WTC11 (cell line): ENCODE measurements at regions not wholly inside any gene's neighbourhood (a gene's known extent, or its start where the extent isn't known, plus 50 kb on each side); places are given as distances from the start of the nearest gene placed in this dataset.

Experiments used
- ATAC-seq: fragments of 200-7000 bp; cut with Tn5 transposase; 2 replicates; pipeline ENCODE4 v1.10.0; 2021; ENCODE audit warnings: mild to moderate bottlenecking, moderate library complexity
- CTCF ChIA-PET: fragments of 300-600 bp; sonication (Branson Sonifier 250); formaldehyde crosslinking; loops from one replicate; lab custom pipeline; 2021; ENCODE audit warnings: antibody characterized with exemption; lab: Charles Lee
- POLR2A ChIA-PET: fragments of 350-600 bp; sonication (Branson Sonifier 250); formaldehyde crosslinking; loops from one replicate; lab custom pipeline; 2021; ENCODE audit warnings: antibody characterized with exemption; lab: Charles Lee
- DNase-seq: peaks from one replicate; pipeline ENCODE4 v3.0.0; 2021; ENCODE audit warnings: low spot score
- H3K27ac Mint-ChIP-seq: 2 replicates; pipeline ENCODE4 v1.8.0; 2021; ENCODE audit warnings: mixed read lengths
- H3K27me3 Mint-ChIP-seq: 2 replicates; pipeline ENCODE4 v1.8.0; 2021; ENCODE audit warnings: low read depth, mild to moderate bottlenecking, moderate library complexity, mixed read lengths
- H3K36me3 Mint-ChIP-seq: 2 replicates; pipeline ENCODE4 v1.8.0; 2021; ENCODE audit warnings: mixed read lengths
- H3K4me1 Mint-ChIP-seq: 2 replicates; pipeline ENCODE4 v1.8.0; 2022; ENCODE audit warnings: mixed read lengths
- H3K4me3 Mint-ChIP-seq: 2 replicates; pipeline ENCODE4 v1.8.0; 2021; ENCODE audit warnings: mild to moderate bottlenecking, moderate library complexity, mixed read lengths
- H3K9me3 Mint-ChIP-seq: 2 replicates; pipeline ENCODE4 v1.8.0; 2021; ENCODE audit warnings: mixed read lengths
- FOXK1 ChIP-seq: sonication (generic); formaldehyde crosslinking; IDR thresholded peaks from 2 replicates; pipeline ENCODE4 v1.8.0; 2022; ENCODE audit warnings: mild to moderate bottlenecking, moderate library complexity, missing genetic modification reagents
- GRHL2 ChIP-seq: fragments of 250-450 bp; sonication (Bioruptor Pico); IDR thresholded peaks from 2 replicates; pipeline ENCODE4 v1.8.0; 2022; ENCODE audit warnings: mild to moderate bottlenecking, moderate library complexity; ENCODE audit not compliant: insufficient replicate concordance, severe bottlenecking
- MXD4 ChIP-seq: fragments of 250-450 bp; sonication (Bioruptor Pico); IDR thresholded peaks from 2 replicates; pipeline ENCODE4 v1.8.0; 2021; ENCODE audit warnings: mild to moderate bottlenecking, moderate library complexity, borderline replicate concordance
- SOX15 ChIP-seq: fragments of 250-450 bp; sonication (Bioruptor Pico); IDR thresholded peaks from 2 replicates; pipeline ENCODE4 v1.9.0; 2021; ENCODE audit warnings: mild to moderate bottlenecking
- ZNF396 ChIP-seq: fragments of 250-450 bp; sonication (Bioruptor Pico); IDR thresholded peaks from 2 replicates; pipeline ENCODE4 v1.8.0; 2021; ENCODE audit warnings: mild to moderate bottlenecking, moderate library complexity, borderline replicate concordance
- TF ChIP-seq, protein P1 (sequence below): fragments of 250-450 bp; sonication (Bioruptor Pico); IDR thresholded peaks from 2 replicates; pipeline ENCODE4 v1.8.0; 2021; ENCODE audit warnings: mild to moderate bottlenecking
- TF ChIP-seq, protein P2 (sequence below): sonication (generic); formaldehyde crosslinking; IDR thresholded peaks from 2 replicates; pipeline ENCODE4 v1.8.1; 2023; ENCODE audit warnings: mild to moderate bottlenecking, missing genetic modification reagents
- TF ChIP-seq, protein P3 (sequence below): sonication (generic); formaldehyde crosslinking; IDR thresholded peaks from 2 replicates; pipeline ENCODE4 v1.8.1; 2023; ENCODE audit warnings: mild to moderate bottlenecking, moderate library complexity, missing genetic modification reagents
- TF ChIP-seq, protein P4 (sequence below): fragments of 200-600 bp; IDR thresholded peaks from 2 replicates; pipeline ENCODE4 v1.8.0; 2022; ENCODE audit warnings: antibody characterized with exemption

DNA sequence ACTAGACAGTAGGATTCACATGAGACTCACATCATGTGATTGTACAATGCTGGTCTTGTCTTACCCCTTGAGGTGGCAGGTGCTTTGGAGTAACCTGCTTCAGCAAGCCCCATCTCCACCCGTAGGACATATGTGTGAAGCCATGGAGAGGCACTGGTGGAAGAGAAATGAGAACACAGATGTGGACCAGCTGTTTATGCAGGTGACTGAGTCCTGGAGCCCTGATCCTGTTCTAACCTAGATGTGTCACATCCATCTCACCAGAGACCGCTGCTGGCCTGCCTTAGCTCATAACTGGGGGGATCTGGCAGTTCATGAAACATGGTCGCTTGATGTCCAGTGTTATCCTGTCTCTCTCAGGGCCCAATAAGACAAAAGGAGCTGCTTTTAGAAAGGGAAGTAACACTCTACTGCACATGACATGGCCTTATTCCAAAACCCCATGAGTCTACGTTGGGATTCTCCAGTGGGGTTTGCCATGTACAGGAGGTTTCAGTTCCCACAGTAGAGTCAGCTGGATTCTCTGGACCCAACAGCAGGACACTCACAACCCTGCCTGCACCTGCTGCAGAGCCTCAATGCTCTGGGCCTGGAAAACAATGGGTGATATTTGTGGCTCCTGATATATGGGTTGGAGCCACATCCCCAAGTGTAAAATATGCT lies 62.0 kb downstream of the GGTLC2 start (continued):
- TF ChIP-seq, protein P1, sequence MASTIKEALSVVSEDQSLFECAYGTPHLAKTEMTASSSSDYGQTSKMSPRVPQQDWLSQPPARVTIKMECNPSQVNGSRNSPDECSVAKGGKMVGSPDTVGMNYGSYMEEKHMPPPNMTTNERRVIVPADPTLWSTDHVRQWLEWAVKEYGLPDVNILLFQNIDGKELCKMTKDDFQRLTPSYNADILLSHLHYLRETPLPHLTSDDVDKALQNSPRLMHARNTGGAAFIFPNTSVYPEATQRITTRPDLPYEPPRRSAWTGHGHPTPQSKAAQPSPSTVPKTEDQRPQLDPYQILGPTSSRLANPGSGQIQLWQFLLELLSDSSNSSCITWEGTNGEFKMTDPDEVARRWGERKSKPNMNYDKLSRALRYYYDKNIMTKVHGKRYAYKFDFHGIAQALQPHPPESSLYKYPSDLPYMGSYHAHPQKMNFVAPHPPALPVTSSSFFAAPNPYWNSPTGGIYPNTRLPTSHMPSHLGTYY (CRISPR knock-in tag), result no peak
- TF ChIP-seq, protein P2, sequence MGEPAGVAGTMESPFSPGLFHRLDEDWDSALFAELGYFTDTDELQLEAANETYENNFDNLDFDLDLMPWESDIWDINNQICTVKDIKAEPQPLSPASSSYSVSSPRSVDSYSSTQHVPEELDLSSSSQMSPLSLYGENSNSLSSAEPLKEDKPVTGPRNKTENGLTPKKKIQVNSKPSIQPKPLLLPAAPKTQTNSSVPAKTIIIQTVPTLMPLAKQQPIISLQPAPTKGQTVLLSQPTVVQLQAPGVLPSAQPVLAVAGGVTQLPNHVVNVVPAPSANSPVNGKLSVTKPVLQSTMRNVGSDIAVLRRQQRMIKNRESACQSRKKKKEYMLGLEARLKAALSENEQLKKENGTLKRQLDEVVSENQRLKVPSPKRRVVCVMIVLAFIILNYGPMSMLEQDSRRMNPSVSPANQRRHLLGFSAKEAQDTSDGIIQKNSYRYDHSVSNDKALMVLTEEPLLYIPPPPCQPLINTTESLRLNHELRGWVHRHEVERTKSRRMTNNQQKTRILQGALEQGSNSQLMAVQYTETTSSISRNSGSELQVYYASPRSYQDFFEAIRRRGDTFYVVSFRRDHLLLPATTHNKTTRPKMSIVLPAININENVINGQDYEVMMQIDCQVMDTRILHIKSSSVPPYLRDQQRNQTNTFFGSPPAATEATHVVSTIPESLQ (CRISPR knock-in tag), result no peak
- TF ChIP-seq, protein P3, sequence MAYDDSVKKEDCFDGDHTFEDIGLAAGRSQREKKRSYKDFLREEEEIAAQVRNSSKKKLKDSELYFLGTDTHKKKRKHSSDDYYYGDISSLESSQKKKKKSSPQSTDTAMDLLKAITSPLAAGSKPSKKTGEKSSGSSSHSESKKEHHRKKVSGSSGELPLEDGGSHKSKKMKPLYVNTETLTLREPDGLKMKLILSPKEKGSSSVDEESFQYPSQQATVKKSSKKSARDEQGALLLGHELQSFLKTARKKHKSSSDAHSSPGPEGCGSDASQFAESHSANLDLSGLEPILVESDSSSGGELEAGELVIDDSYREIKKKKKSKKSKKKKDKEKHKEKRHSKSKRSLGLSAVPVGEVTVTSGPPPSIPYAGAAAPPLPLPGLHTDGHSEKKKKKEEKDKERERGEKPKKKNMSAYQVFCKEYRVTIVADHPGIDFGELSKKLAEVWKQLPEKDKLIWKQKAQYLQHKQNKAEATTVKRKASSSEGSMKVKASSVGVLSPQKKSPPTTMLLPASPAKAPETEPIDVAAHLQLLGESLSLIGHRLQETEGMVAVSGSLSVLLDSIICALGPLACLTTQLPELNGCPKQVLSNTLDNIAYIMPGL, result no peak

DNA sequence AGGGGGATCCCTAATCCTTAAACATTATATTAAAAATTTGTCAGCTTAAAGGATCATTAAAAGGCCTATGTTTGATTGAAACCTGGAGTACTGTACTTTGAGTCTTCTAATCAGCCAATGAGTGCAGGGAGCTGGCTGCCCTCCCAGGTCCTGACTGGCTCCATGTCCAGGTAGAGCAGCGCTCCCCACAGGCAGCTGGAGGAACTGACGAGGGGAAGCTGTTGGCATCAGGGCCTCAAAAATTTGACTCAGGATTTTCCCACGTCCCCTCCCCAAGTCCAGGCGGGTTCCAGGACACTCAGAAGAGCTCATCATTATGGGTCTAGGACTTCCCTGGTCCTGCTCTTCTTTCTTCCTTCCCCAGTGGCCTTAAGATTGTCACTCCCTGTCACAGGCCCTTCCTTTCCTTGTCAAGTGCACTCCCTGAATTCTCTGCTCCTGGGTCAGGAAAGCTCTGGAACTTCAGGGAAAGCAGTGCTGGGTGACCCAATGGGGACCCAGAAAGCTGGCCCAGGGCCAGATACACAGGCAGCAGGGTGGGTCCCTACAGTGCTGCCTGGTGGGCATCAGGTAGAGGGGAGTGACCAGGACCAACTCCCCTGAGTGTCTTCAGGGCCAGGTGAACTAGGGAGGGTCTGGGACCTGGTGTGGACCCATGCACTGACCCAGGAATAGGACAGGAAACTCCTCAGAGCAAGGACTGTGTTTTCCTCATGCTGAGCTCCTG lies 65.5 kb downstream of the GGTLC2 start:
- TF ChIP-seq GRHL2 (CRISPR knock-in tag), result no peak
- TF ChIP-seq, protein P4, sequence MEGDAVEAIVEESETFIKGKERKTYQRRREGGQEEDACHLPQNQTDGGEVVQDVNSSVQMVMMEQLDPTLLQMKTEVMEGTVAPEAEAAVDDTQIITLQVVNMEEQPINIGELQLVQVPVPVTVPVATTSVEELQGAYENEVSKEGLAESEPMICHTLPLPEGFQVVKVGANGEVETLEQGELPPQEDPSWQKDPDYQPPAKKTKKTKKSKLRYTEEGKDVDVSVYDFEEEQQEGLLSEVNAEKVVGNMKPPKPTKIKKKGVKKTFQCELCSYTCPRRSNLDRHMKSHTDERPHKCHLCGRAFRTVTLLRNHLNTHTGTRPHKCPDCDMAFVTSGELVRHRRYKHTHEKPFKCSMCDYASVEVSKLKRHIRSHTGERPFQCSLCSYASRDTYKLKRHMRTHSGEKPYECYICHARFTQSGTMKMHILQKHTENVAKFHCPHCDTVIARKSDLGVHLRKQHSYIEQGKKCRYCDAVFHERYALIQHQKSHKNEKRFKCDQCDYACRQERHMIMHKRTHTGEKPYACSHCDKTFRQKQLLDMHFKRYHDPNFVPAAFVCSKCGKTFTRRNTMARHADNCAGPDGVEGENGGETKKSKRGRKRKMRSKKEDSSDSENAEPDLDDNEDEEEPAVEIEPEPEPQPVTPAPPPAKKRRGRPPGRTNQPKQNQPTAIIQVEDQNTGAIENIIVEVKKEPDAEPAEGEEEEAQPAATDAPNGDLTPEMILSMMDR, result peak; percentile 7; the same call in 1 of the 2 replicates
- TF ChIP-seq ZNF396 (CRISPR knock-in tag), result no peak
- no peak for TF ChIP-seq MXD4 (CRISPR knock-in tag)
- no peak for TF ChIP-seq SOX15 (CRISPR knock-in tag)
- ATAC-seq, result peak; percentile 89
- peak; percentile 87 for DNase-seq

DNA sequence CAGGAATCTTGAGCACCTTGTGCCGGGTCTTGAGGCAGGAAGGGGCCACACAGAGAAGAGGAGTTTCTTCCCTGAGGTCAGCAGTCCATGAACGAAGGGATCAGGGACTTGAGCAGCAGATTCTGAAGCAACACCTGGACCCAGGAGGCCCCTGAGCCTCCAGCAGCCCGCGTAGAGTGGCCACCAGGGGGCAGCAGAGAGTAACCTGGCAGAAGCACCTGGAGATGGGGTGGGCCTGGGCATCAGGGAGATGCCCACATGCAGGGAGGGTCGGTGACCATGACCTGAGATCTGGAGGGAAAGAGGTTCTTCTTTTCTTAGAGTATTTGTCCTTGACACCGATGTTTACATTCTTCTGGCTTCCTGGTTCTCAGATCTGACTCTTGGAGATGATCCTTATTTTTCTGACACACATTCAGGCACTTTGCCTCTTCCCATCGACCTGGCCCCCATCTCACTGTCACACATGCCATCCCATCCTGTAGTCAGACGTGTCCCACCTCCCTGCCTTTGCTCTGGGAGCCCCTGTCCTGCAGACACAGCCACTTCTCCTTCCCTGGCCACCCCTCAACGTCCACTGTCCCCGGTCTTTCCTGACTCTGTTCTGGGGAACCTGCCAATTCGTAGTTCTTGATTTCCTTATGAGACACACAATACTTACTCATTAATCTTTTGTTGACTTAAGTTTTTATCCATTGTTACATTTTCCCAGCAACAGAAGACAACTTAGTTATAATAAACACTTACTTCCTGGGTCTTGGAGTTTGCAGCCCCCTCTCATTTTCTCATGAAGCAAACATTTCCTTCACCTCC lies 66.5 kb downstream of the GGTLC2 start:
- H3K4me3 Mint-ChIP-seq, result no peak overlapping the region
- POLR2A ChIA-PET, result no interaction called here
- no peaks in the 10 kb centered on the region for H3K36me3 Mint-ChIP-seq
- H3K27me3 Mint-ChIP-seq, result peaks cover 99% of the 10 kb centered on the region
- H3K9me3 Mint-ChIP-seq, result no peaks in the 10 kb centered on the region
- TF ChIP-seq, protein P4, result peak; percentile 96
- no peak for TF ChIP-seq FOXK1 (CRISPR knock-in tag)
- TF ChIP-seq, all 79 proteins: peak for 1
- Mint-ChIP-seq H3K4me1 (no peaks in the 10 kb centered on the region), H3K27ac (no peak overlapping the region)
- ATAC-seq, result peak; percentile 77
- DNase-seq, result peak; percentile 83
- CTCF ChIA-PET, result interaction anchor here (0.7 to 2.9 kb wide), 12 partner anchors 9 to 247 kb away, joined by 3 to 52 read pairs (median 12); no protein-coding TSS in a partner anchor

More for the DNA sequence above, 65.5 kb downstream of the GGTLC2 start:
- no peaks in the 10 kb centered on the region for H3K36me3 Mint-ChIP-seq
- H3K4me1 Mint-ChIP-seq, result no peaks in the 10 kb centered on the region
- H3K4me3 Mint-ChIP-seq, result no peak overlapping the region
- H3K9me3 Mint-ChIP-seq, result no peaks in the 10 kb centered on the region
- CTCF ChIA-PET, result interaction anchor here (0.6 to 2.9 kb wide), 50 partner anchors 9 to 852 kb away, joined by 3 to 52 read pairs (median 5); partner anchors contain the start of gene PRAME
- H3K27me3 Mint-ChIP-seq, result peaks cover 99% of the 10 kb centered on the region
- no peak overlapping the region for H3K27ac Mint-ChIP-seq
- POLR2A ChIA-PET, result no interaction called here
